K562 (cell line): ENCODE measurements at regions not wholly inside any gene's neighbourhood (a gene's known extent, or its start where the extent isn't known, plus 50 kb on each side); places are given as distances from the start of the nearest gene placed in this dataset.

Experiments used
- ATAC-seq: fragments of 200-7000 bp; cut with Tn5 transposase; 3 replicates; pipeline ENCODE4 v1.9.1; 2020; ENCODE audit warnings: moderate library complexity
- BruUV-seq: library from RNA; stranded (reverse); fragments of 400-500 nt; replicated peaks from 2 replicates; lab custom pipeline; 2021; lab: Mats Ljungman, UMichigan
- CTCF ChIA-PET: fragments of 300-600 bp; formaldehyde crosslinking; extraction: SDS; loops from one replicate; lab custom pipeline; 2021; ENCODE audit warnings: low intra/inter-chr PET ratio; lab: Yijun Ruan, JAX
- POLR2A ChIA-PET: fragments of 300-600, 350-650 bp; sonication (Branson Sonifier 250); formaldehyde crosslinking; extraction: SDS; loops from one replicate; lab custom pipeline; 2021; ENCODE audit warnings: antibody characterized with exemption, inconsistent platforms; lab: Yijun Ruan, JAX
- DNase-seq, 4 experiments: peaks; one replicate each; pipeline versions ENCODE4 v3.0.0 to v3.0.0-alpha.2; 2011 to 2018; ENCODE audit warnings: low spot score in 3 of 4, mixed read lengths in 3 of 4; ENCODE audit errors: extremely low read depth in 1 of 4
- FAIRE-seq: peaks from 2 replicates; lab custom pipeline; 2011; peaks lifted over from hg19 to GRCh38; lab: Jason Lieb, UNC
- H2AFZ ChIP-seq: 2 replicates; pipeline ENCODE4 v1.6.0; 2011; ENCODE audit warnings: low read depth, low read length, control low read depth, inconsistent platforms
- H3K27ac ChIP-seq: fragments of 200-600 bp; 3 replicates; pipeline ENCODE4 v1.8.0; 2011; ENCODE audit warnings: low read depth, mild to moderate bottlenecking, control low read depth, inconsistent platforms, low read length, moderate library complexity, mixed read lengths; ENCODE audit errors: extremely low read depth
- H3K27me3 ChIP-seq, 2 experiments: fragments of 300-600 bp in 1 of 2; 2 replicates in 1 of 2; 3 replicates in 1 of 2; pipeline versions ENCODE4 v1.6.0 to v1.8.0; 2011; ENCODE audit warnings: inconsistent platforms in 2 of 2, low read length in 2 of 2, mild to moderate bottlenecking in 1 of 2, mixed read lengths in 1 of 2, moderate library complexity in 1 of 2; ENCODE audit not compliant: control insufficient read depth in 2 of 2, insufficient read depth in 2 of 2
- H3K36me3 ChIP-seq: fragments of 300-600 bp; 3 replicates; pipeline ENCODE4 v1.8.0; 2011; ENCODE audit warnings: mild to moderate bottlenecking, low read length, inconsistent platforms; ENCODE audit not compliant: control insufficient read depth, insufficient read depth
- H3K4me1 ChIP-seq, 2 experiments: fragments of 200-600 bp in 1 of 2; replicated peaks in 1 of 2; 2 replicates in 1 of 2; 3 replicates in 1 of 2; pipeline versions ENCODE4 v1.5.1 to v1.8.0; 2011; ENCODE audit warnings: inconsistent platforms in 2 of 2, low read length in 2 of 2, mild to moderate bottlenecking in 1 of 2, mixed read lengths in 1 of 2, moderate library complexity in 1 of 2; ENCODE audit not compliant: control insufficient read depth in 2 of 2, insufficient read depth in 2 of 2
- H3K4me2 ChIP-seq: 2 replicates; pipeline ENCODE4 v1.6.1; 2011; ENCODE audit warnings: low read length, control low read depth, inconsistent platforms, mixed read lengths; ENCODE audit not compliant: insufficient read depth
- H3K4me3 ChIP-seq: fragments of 200-600 bp; sonication (generic), shearing (Covaris generic); 2 replicates; pipeline ENCODE4 v1.5.1; 2016; ENCODE audit warnings: control low read depth, inconsistent platforms
- H3K79me2 ChIP-seq: fragments of 200-600 bp; 3 replicates; pipeline ENCODE4 v1.8.0; 2011; ENCODE audit warnings: low read length, inconsistent platforms; ENCODE audit not compliant: control insufficient read depth, insufficient read depth
- H3K9ac ChIP-seq, 2 experiments: 2 replicates each; pipeline versions ENCODE4 v1.6.0 to v1.6.1; 2011; ENCODE audit warnings: low read depth in 2 of 2, low read length in 2 of 2, control low read depth in 1 of 2, inconsistent platforms in 1 of 2, mild to moderate bottlenecking in 1 of 2, mixed read lengths in 1 of 2; ENCODE audit not compliant: insufficient read depth in 1 of 2
- H3K9me1 ChIP-seq: one replicate; pipeline ENCODE4 v1.6.0; 2011; ENCODE audit warnings: inconsistent platforms, mild to moderate bottlenecking, low read length, moderate library complexity; ENCODE audit not compliant: control insufficient read depth, insufficient read depth
- H3K9me3 ChIP-seq: replicated peaks from 2 replicates; pipeline ENCODE4 v1.5.1; 2011; ENCODE audit warnings: low read depth, low read length, inconsistent platforms; ENCODE audit not compliant: control insufficient read depth, insufficient read depth
- H4K20me1 ChIP-seq: replicated peaks from 2 replicates; pipeline ENCODE4 v1.6.1; 2011; ENCODE audit warnings: low read length, inconsistent platforms, mixed read lengths; ENCODE audit not compliant: control insufficient read depth, insufficient read depth
- GABPB2 ChIP-seq: fragments of 250-450 bp; sonication (Bioruptor Pico); conservative IDR thresholded peaks from 2 replicates; pipeline ENCODE4 v1.5.1; 2021; ENCODE audit warnings: mild to moderate bottlenecking
- HNRNPUL1 ChIP-seq: fragments of 200-400 bp; formaldehyde crosslinking; IDR thresholded peaks from 2 replicates; pipeline ENCODE4 v1.6.1; 2017; ENCODE audit warnings: low read length
- MITF ChIP-seq: IDR thresholded peaks from 2 replicates; pipeline ENCODE4 v1.6.1; 2014; ENCODE audit warnings: antibody characterized with exemption
- NCOR1 ChIP-seq: fragments of 450-650 bp; IDR thresholded peaks from 2 replicates; pipeline ENCODE4 v1.6.1; 2016; ENCODE audit warnings: mild to moderate bottlenecking, moderate library complexity
- NFRKB ChIP-seq: fragments of 450-650 bp; IDR thresholded peaks from 2 replicates; pipeline ENCODE4 v1.6.1; 2016; ENCODE audit warnings: low read depth
- PHF21A ChIP-seq: fragments of 450-650 bp; IDR thresholded peaks from 2 replicates; pipeline ENCODE4 v1.6.1; 2017; ENCODE audit warnings: low read depth, borderline replicate concordance
- RBM34 ChIP-seq: fragments of 200-400 bp; formaldehyde crosslinking; IDR thresholded peaks from 2 replicates; pipeline ENCODE4 v1.6.1; 2018; ENCODE audit warnings: low read length, borderline replicate concordance; ENCODE audit not compliant: insufficient read depth
- RFX1 ChIP-seq: fragments of 450-650 bp; IDR thresholded peaks from 2 replicates; pipeline ENCODE4 v1.6.1; 2016; ENCODE audit warnings: mild to moderate bottlenecking, moderate library complexity
- TOE1 ChIP-seq, 2 experiments: fragments of 450-650 bp in 1 of 2; sonication (generic) in 1 of 2; formaldehyde crosslinking in 1 of 2; IDR thresholded peaks; 2 replicates each; pipeline versions ENCODE4 v1.7.1 to v1.8.0; 2016 to 2022; ENCODE audit warnings: borderline replicate concordance in 2 of 2, mild to moderate bottlenecking in 2 of 2, antibody characterized with exemption in 1 of 2, inconsistent platforms in 1 of 2, low read depth in 1 of 2, missing genetic modification reagents in 1 of 2, moderate library complexity in 1 of 2
- ZNF140 ChIP-seq: fragments of 250-450 bp; sonication (Bioruptor Pico); IDR thresholded peaks from 2 replicates; pipeline ENCODE4 v1.8.0; 2021; ENCODE audit warnings: moderate library complexity, mild to moderate bottlenecking, inconsistent platforms
- WGBS: fragments of 100-300 bp; shearing (Covaris generic); methylation state at CpG from one replicate; pipeline ENCODE4 v1.1.6; 2016; ENCODE audit warnings: low coverage, mixed read lengths; ENCODE audit not compliant: insufficient coverage; ENCODE audit errors: missing lambda C conversion rate; 5-methylcytosine and 5-hydroxymethylcytosine counted together
- in situ Hi-C: fragments of 300-500 bp; cut with MboI; formaldehyde crosslinking; loops from 4 replicates; pipeline ENCODE4 v1.15.0; 2018; ENCODE audit warnings: inconsistent platforms, mixed read lengths
- intact Hi-C: fragments of 100-400 bp; cut with micrococcal nuclease; formaldehyde crosslinking; loops from 2 replicates; pipeline ENCODE4 v1.14.2; 2022
- TF ChIP-seq, protein P1 (sequence below): fragments of 250-450 bp; sonication (Bioruptor Pico); IDR thresholded peaks from 2 replicates; pipeline ENCODE4 v1.5.0; 2021
- TF ChIP-seq, protein P2 (sequence below): fragments of 450-650 bp; IDR thresholded peaks from 2 replicates; pipeline ENCODE4 v1.6.1; 2018; ENCODE audit not compliant: partially characterized antibody
- TF ChIP-seq, protein P3 (sequence below): fragments of 450-650 bp; formaldehyde crosslinking; IDR thresholded peaks from 2 replicates; pipeline ENCODE4 v1.4.0; 2022; ENCODE audit warnings: missing genetic modification characterization

GRCh38 chr2:147108548-147108947 lies 736.3 kb upstream of the ACVR2A start:
- Histone ChIP-seq H3K4me1 (no peaks in the 10 kb centered on the region), H3K4me2 (no peak overlapping the region), H3K9me1 (no peaks in the 10 kb centered on the region), H3K79me2 (no peaks in the 10 kb centered on the region), H3K27ac (no peak overlapping the region), H2AFZ (no peak overlapping the region), H3K36me3 (no peaks in the 10 kb centered on the region), H3K9ac (no peak overlapping the region), H4K20me1 (no peaks in the 10 kb centered on the region), H3K4me3 (no peak overlapping the region), H3K9me3 (no peaks in the 10 kb centered on the region), H3K27me3 (no peaks in the 10 kb centered on the region)
- no peak for DNase-seq
- BruUV-seq: no TSS peak
- FAIRE-seq: no peak
- CTCF ChIA-PET: no interaction called here
- ATAC-seq: no peak
- POLR2A ChIA-PET: no interaction called here
- TF ChIP-seq, protein P1, sequence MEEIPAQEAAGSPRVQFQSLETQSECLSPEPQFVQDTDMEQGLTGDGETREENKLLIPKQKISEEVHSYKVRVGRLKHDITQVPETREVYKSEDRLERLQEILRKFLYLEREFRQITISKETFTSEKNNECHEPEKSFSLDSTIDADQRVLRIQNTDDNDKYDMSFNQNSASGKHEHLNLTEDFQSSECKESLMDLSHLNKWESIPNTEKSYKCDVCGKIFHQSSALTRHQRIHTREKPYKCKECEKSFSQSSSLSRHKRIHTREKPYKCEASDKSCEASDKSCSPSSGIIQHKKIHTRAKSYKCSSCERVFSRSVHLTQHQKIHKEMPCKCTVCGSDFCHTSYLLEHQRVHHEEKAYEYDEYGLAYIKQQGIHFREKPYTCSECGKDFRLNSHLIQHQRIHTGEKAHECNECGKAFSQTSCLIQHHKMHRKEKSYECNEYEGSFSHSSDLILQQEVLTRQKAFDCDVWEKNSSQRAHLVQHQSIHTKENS (CRISPR knock-in tag): no peak
- TF ChIP-seq ZNF140: no peak
- TF ChIP-seq PHF21A: no peak
- TF ChIP-seq TOE1 (IDR thresholded peaks at IDR 0.05; ENCODE audit: borderline replicate concordance): no peak
- TF ChIP-seq TOE1 (CRISPR knock-in tag; IDR thresholded peaks at IDR 0.05; ENCODE audit: borderline replicate concordance, low read depth): no peak
- no peak for TF ChIP-seq NFRKB
- no peak for TF ChIP-seq RFX1
- TF ChIP-seq GABPB2 (CRISPR knock-in tag): no peak
- TF ChIP-seq, protein P2, sequence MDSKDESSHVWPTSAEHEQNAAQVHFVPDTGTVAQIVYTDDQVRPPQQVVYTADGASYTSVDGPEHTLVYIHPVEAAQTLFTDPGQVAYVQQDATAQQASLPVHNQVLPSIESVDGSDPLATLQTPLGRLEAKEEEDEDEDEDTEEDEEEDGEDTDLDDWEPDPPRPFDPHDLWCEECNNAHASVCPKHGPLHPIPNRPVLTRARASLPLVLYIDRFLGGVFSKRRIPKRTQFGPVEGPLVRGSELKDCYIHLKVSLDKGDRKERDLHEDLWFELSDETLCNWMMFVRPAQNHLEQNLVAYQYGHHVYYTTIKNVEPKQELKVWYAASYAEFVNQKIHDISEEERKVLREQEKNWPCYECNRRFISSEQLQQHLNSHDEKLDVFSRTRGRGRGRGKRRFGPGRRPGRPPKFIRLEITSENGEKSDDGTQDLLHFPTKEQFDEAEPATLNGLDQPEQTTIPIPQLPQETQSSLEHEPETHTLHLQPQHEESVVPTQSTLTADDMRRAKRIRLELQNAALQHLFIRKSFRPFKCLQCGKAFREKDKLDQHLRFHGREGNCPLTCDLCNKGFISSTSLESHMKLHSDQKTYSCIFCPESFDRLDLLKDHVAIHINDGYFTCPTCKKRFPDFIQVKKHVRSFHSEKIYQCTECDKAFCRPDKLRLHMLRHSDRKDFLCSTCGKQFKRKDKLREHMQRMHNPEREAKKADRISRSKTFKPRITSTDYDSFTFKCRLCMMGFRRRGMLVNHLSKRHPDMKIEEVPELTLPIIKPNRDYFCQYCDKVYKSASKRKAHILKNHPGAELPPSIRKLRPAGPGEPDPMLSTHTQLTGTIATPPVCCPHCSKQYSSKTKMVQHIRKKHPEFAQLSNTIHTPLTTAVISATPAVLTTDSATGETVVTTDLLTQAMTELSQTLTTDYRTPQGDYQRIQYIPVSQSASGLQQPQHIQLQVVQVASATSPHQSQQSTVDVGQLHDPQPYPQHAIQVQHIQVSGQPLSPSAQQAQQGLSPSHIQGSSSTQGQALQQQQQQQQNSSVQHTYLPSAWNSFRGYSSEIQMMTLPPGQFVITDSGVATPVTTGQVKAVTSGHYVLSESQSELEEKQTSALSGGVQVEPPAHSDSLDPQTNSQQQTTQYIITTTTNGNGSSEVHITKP: no peak
- no peak for TF ChIP-seq HNRNPUL1
- no peak for TF ChIP-seq RBM34
- TF ChIP-seq NCOR1: no peak
- TF ChIP-seq MITF: no peak
- TF ChIP-seq, protein P3, sequence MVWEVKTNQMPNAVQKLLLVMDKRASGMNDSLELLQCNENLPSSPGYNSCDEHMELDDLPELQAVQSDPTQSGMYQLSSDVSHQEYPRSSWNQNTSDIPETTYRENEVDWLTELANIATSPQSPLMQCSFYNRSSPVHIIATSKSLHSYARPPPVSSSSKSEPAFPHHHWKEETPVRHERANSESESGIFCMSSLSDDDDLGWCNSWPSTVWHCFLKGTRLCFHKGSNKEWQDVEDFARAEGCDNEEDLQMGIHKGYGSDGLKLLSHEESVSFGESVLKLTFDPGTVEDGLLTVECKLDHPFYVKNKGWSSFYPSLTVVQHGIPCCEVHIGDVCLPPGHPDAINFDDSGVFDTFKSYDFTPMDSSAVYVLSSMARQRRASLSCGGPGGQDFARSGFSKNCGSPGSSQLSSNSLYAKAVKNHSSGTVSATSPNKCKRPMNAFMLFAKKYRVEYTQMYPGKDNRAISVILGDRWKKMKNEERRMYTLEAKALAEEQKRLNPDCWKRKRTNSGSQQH: no peak
- intact Hi-C loops (no loop called here), in situ Hi-C loops (no loop called here)
- WGBS: 0% methylated on average over 2 of the region's 2 CpGs
